GOT3 (cell line): ENCODE measurements at regions not wholly inside any gene's neighbourhood (a gene's known extent, or its start where the extent isn't known, plus 50 kb on each side); places are given as distances from the start of the nearest gene placed in this dataset.
"Not testable (repeated sequence)": the region's sequence is repeated elsewhere in the genome, so short reads cannot be mapped to it uniquely, and the experiment has no call there.

Experiments
- DNase-seq: peaks from one replicate; lab custom pipeline; 2025; ENCODE audit warnings: mixed read lengths; lab: John Stamatoyannopoulos, UW

DNA sequence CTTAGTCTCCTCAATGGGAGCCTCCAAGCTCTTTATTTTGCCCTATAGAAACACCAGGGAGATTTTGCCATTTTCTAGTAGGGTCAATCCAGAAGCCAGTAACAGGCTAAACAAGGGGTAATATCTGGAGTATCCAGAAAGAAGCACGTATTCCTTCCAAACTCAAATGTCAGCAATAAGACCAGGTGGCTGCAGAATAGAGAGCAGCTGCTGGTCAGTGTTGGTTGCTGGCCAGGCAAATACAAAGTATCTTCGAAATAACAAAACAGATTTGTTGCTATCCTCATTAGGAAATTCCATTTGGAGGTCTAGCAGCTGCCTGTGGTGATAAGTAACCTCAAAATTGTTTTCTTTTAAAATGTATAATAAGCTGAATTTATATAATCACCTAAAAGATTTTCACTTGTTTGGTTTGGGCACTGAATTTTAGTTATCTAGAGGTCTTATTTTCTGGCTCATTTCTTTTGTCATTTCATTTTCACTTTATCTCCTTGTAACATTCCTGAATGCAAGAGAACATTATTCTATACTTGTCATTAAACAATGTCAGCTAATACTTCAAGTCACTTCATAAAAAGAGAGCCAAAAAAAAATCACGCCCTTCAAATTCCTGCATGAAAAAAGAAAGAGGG is 320.6 kb downstream of the DTHD1 start:
- no peak for DNase-seq

DNA sequence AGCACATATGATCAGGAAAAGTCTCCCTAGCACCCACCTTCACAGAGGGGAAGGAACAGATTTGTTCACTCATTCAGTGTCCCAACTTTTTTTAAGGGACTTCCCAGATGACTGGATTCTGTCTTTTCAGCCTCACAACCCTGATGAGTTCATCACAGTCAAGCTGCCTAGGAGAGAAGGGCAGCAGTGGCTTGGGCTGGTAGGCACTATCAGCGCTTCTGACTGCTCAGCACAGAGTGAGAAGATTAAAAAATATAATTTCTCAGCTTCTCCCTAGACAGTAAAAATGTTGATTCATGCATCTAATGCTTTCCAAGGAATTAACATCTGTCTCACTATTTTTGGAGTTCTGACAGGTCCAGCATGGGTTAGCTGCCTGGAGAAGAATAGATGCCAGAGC is 328.2 kb downstream of the DTHD1 start:
- DNase-seq = no peak

DNA sequence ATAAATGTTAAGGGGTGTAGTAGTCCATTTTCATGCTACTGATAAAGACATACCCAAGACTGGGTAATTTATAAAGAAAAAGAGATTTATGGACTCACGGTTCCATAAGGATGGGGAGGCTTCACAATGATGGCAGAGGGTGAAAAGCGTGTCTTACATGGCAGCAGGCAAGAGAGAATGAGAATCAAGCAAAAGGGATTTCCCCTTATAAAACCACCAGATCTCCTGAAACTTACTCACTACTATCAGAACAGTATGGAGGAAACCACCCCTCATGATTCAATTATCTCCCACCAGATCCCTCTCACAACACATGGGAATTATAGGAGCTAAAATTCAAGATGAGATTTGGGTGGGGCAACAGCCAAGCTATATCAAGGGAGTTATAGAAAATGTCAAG is 329.2 kb downstream of the DTHD1 start:
- no peak for DNase-seq

DNA sequence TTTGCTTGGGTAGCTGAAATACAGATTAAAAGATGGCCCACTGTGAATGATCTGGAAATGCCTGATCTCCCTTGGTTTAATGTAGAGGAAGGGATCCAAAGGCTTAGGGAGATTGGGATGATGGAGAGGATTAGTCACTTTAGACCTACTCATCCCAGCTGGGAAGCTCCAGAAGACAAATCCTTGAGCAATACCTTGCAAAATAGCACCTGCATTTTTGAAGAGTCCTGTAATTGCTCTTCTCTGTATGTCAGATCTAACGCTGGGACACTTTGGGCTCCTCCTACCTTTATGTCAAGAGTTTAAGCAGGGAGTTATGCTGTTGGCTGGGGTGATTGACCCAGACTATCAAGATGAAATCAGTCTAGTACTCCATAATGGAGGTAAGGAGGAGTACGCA is 331.7 kb downstream of the DTHD1 start:
- not testable (repeated sequence) for DNase-seq

DNA sequence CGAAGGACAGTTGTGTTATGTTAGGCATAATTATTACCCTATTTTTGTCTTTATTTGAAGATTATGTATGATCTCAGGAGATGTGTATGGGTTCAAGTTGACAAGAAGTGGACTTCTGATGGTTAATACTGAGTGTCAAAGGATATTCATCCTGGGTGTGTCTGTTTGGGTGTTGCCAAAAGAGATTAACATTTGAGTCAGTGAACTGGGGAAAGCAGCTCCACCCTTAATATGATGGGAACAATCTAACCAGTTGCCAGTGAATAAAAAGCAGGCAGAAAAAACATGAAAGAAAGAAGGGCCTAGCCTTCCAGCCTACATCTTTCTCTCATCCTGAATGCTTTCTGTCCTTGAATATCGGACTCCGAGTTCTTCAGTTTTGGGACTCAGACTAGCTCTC is 332.6 kb downstream of the DTHD1 start:
- DNase-seq = no peak

DNA sequence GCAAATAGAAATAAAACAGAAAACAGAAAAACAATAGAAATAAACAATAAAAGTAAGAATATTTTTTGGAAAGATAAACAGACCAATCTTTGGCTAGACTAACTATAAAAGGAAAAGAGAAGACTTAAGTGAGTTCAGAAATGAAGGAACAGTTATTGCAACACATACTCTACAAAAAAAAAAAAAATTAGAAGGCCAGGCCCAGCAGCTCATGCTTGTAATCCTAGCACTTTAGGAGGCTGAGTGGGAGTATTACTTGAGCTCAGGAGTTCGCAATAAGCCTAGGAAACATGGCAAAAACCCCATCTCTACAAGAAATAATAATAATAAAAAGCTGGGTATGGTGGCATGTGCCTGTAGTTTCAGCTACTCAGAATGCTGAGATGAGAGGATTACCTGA is 336.7 kb downstream of the DTHD1 start:
- DNase-seq = no peak

DNA sequence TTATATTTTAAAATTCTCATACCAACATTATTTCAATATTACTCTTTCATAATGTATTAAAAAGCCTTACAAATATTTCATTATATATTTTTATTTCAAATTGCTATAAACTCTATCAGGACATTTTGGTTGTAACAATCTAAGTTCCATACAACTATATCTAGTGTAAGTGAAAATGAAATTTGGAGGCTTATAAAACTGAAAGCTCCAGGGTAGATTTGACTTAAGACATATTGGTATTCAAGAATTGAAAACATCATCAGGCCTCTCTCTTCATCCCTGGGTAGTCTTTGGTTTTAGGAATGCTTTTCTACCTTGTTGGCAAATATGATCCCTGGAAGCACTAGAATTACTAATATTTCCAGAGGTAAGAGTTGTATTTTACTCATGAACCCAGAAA is 342.6 kb downstream of the DTHD1 start:
- DNase-seq = no peak

DNA sequence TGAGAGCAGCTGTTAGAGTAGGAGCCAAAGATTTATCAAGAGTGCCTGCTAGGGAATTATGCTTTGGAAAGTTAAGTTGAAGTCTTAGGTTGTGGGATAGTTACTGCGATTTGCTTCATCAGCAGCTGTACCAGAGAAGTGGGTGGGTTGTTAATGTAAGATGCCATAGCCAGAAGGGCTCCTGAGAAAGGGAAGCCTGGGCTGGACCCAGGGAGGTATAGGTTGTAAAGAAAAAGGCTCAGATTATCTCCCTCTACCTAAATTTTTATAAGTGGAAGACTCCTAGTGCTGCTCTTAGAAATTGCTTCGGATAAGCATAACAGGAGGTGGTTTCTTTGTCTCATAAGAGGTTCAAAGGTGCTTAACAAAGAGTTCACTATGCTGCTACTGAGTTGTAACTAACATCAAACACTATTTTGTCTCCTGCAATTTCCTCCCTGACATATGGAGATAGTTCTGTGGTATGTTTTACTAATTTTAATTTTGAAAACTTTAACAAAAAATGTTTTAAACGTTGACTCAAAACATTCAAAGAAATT is 356.9 kb downstream of the DTHD1 start:
- no peak for DNase-seq

DNA sequence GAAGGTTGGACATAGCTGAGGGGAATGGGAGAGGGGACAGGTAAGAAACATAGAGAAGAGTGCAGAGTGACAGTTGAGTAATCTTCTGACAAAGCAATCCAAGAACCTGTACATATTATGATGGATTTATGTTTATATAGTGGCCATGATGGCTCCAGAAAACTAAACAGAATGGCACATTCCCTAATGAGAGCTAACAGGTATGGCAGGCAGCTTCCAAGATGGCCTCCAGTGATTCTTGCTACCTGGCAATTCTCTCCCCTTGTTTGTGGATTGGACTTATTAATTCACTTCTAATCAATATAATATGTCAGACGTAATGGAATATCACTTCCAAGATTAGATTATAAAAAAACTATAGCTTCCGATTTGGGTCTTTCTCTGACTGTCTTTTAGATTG is 359.5 kb downstream of the DTHD1 start:
- no peak for DNase-seq

DNA sequence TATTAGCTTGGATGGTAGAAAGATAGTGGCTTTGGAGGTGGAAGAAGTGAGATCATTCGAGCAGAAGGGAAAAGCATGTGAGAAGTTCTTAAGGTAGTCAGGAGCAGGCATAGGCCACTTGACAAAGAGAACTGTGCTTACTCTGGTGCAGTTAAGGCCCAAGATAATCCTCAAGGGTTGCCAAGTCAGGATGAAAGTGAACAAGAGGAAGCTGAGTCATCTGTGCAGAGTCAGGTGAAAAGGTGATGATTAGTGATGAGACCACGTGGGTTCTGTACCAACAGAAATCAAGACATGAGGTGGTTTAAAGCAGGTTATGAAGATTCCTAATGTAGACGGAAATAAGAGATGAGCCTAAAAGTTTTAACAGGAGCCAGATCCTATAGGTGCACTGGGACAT is 369.8 kb downstream of the DTHD1 start:
- no peak for DNase-seq

DNA sequence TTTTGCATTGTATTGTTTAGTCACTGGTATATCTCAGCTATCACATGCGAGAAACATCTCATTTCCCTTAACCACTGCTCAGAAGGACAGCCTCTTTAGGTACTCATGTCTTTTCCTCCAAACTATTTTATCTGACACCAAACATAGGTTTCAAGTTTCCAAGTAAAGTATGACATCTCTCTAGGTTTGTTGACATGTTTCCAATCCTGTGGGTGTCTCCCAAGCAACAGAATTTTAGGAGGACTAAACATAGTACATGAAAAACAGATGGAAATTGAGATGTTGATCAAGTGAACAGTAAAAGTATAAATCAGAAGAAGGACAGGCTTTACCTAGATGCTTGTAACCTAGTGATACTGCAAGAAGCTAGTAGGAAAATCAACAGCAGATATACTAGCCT is 371.4 kb downstream of the DTHD1 start:
- DNase-seq = no peak

DNA sequence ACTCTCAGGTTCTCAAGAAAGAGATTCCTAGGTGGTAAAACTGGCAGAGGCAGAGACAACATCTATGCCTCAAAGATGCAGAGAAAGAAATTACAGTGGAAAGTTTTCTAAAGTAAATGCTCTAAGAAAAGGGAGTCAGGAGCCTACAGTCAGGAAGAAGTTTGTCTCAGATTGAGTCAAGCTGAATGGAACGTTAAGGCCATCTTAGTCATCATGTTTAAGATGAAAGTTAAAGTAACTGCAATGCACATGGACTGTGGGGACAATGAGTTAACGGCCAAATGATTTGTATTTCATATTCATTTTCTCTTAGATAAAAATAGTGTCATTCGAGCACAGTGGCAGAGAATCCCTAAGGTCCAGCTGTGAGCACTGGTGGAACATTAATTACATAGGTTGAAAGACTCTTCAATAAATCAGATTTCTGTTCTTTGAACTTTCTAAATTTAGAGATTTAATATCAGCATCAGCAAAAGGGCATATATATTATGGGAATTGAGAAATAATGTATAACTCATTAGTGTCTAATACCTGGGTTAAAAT is 384.6 kb downstream of the DTHD1 start:
- no peak for DNase-seq

DNA sequence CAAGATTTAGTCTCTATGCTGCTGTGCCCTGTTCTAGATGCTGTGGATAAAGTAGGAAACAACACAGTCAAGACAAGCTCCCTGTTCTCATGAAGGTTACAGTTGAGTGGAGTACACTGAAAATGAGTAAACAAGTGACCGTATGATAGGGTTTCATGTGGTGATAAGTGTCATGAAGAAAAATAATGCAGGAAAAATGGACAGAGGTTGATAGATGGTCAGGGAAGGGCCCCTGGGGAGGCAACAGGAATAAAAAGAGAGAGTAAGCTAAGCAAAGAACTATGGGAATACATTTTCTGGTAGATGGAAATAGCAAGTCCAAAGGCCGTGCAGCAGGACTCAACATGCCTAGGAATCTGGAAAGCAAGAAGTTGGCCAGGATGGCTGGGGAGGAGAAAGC is 394.0 kb downstream of the DTHD1 start:
- DNase-seq = no peak

DNA sequence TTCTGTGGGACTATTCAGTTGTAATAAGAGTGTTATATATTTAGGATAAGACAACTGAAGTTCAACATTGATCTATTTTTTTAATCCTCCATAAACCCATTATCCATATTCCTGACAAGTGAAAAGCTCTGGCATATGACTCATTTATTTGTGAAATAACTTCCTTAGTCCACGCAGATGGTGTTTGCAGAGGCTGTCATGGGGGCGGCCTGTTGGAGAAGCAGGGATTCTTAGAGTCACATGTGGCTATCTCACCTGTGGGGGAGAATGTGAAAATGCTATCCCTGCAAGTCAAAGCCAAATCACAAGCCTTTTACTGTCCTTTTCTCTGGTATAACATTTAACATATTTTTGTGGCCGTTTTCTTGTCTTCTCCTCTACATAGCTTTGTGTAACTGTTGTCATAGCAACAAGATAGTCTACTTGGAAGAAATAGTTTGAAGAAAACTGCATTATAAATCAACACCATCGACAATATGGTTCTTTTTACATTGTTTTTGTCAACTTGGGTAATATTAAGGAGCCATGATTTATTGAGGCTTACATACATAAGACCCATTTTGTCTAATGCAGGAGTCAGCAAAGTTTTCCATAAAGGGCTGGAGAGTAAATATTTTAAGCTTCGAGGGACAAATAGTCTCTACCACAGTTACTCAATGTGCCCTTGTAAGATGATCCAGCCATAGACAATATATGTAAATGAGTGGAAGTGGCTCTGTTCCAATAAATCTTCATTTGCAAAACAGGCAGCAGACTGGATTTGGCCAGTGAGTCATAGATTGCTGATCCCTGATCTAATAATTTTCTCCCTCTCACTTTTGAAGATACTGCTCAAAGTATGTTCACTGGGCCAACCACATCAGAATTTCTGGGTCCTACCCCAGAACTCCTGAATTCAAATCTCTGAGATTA is 395.0 kb downstream of the DTHD1 start:
- no peak for DNase-seq

DNA sequence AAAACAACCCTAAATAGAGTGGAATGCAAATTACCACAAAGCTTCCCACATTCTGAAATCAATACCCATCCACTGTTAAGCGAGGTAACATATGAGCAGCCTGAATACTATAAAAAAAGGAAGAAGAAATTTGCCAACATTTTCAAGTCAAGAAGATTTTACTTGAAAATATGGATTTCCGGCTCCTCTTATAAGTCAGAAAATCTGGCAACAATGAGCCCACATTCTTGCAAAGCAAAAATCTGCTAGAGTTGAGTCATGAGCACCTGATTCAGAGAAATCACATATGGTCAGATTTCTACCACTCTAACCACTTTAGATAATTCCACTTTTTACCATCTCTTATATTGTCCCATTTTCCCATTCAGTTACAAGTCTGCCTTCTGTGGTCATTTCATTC is 395.7 kb downstream of the DTHD1 start:
- DNase-seq = no peak

DNA sequence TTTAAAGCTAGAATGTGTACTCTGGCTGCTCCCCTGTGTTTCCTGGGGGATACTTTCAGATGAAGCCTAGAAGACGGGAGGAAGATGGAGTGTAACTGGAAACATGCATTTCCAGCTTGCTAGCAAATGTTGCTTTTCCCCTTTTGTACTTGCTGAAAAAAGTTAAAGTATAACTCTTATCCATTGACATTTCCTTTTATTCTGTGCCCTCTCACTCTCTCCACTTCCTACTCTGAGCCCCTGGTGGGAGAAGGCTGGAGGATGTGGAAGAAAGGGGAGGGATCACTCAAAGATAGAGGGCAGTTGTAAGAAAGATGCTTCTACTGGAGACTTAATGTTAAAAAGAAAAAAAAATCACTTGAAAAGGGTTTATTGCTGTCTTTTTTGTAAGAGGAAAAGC is 396.5 kb downstream of the DTHD1 start:
- no peak for DNase-seq

DNA sequence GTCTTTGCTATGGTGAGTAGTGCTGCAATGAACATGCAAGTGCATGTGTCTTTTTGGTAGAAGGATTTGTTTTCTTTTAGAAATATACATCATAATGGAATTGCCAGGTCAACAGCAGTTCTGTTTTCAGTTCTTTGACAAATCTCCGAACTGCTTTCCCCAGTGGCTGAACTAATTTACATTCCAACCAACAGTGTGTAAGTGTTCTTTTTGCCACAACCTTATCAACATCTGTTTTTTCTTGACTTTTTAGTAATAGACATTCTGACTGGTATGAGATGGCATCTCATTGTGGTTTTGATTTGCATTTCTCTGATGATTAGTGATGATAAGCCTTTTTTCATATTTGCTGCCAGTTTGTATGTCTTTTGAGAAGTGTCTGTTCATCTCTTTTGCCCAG is 406.3 kb downstream of the DTHD1 start:
- DNase-seq = no peak

DNA sequence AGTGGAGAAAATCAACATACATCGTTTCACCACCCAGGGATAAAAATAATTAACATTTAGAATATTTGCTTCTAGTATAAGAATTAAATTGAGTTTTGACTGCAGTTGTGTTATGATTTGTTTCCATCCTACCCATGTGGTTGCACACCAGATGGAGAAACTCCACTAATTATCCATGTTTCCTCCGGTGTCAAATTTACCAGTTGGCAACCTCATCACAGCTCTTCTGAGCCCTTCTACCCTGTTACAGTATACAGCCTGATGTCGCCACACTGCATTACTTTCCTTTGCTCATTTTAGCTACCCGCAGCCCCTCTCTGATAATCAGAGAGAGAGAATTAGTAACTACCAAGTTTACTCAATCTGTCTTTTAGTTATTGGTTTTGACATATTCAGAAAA is 411.2 kb downstream of the DTHD1 start:
- DNase-seq = no peak

DNA sequence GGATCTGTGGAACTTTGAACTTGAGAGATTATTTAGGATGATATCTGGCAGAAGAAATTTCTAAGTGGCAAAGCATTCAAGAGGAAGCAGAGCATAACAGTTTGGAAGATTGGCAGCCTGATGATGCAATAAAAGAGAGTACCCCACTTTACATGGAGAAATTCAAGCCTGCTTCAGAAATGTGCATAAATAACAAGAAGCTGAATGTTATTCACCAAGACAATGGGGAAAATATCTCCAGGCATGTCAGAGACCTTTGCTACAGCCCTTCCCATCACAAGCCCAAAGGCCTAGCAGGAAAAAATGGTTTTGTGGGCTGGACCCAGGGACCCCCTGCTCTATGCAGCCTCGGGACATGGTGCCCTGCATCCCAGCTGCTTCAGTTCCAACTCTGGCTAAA is 420.8 kb downstream of the DTHD1 start:
- no peak for DNase-seq

DNA sequence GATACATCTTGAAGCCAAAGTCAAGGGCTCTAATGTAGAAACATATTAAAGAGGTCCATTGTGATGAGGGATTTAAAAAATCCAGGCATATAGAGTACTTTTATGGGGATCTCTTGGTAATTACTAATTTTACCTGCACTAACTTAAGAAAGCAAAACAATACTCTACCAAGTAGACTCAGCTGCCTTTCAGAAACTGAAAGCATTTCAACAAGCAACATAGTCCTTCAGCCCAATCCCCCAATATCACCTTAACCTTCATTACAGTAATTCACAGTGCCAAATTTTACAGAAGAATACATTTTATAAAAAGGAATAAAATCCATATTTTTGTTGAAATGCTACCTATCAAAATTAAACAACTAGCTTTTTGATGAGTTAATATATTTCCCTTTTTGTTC is 422.9 kb downstream of the DTHD1 start:
- no peak for DNase-seq

DNA sequence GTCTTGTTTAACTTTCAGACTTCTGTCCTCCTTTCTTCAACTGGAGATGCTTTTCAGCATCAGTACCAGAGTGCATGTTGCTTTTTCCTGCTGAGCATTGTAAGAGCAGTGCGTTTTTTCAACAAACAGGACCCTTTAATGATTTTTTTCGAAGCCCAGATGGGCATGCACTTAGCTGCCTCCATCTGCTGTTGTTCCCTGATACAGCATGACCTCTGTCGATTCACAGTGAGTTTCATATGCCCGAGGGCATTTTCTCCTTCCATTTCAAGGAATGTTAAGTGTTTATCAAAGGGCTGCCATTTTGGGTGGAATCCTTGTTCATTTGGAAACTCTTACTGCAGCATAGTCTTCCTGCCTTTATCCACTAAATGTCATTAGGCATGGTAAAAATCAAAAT is 428.6 kb downstream of the DTHD1 start:
- no peak for DNase-seq

DNA sequence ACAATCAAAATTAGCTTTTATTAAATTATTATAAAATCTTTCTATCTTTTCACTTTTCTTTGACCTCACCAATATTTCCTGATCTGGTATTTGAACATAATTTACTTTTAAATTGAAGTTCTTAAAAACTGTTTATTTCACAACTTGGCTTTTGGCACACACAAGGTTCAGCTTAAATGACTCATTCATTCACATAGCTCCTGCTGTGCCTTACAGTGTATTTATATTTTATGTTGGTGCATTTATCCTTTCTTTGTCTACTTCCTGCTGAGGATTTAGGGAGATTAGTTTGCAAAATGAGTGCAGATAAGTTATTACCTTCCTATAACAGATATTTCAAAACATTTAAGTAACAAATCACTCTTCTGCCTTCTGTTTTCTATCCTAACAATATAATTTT is 430.6 kb downstream of the DTHD1 start:
- DNase-seq = no peak

DNA sequence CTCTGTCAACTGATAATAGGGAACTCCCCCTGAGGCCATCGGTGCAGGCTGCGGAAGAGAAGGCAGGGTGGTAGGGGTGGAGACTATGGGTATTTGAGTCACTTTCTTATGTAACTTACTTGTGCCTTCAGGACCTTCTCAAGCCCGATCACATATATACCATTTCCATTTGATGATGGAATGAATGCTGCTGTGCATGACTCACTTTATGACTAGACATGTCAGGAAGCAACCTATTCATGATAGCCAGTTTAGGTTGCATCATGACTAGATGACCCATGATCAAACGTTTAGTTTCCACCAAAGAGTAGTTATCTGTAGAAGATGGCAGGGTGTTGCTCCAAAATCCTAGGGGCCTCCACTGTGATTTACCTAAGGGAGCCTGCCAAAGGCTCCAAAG is 435.5 kb downstream of the DTHD1 start:
- no peak for DNase-seq
